ENCODE measurements at regions not wholly inside any gene's neighbourhood (a gene's known extent, or its start where the extent isn't known, plus 50 kb on each side); places are given as distances from the start of the nearest gene placed in this dataset.

GRCh38 chr12:67504026-67504425 is 144.5 kb upstream of the DYRK2 start:
- H2AFZ ChIP-seq (ENCODE audit: low read depth, low read length): no peak overlapping the region
- intact Hi-C loops (cut with micrococcal nuclease): no loop called here
- FAIRE-seq (no peak), DNase-seq (ENCODE audit: low read depth, low spot score) (no peak)
- H3K27ac ChIP-seq (ENCODE audit: insufficient read depth, low read depth, low read length): no peak overlapping the region
- no peak overlapping the region for H3K4me2 ChIP-seq (ENCODE audit: insufficient read depth, low read length)
- H3K9me3 ChIP-seq (replicated peaks; ENCODE audit: control insufficient read depth, insufficient read depth, low read length): no peaks in the 10 kb centered on the region
- no peaks in the 10 kb centered on the region for H3K36me3 ChIP-seq (ENCODE audit: control insufficient read depth in 2 of 2, extremely low read depth in 1 of 2, insufficient read depth in 2 of 2, low read length in 2 of 2)
- ChIA-PET CTCF (no interaction called here), POLR2A (no interaction called here)
- no TSS peak for BruUV-seq (replicated peaks)
- no peaks in the 10 kb centered on the region for H3K27me3 ChIP-seq (ENCODE audit: control insufficient read depth in 2 of 2, insufficient read depth in 2 of 2, low read length in 2 of 2)
- H3K4me3 ChIP-seq (replicated peaks in 1 of 3; ENCODE audit: insufficient read depth in 1 of 3, low read depth in 1 of 3, low read length in 3 of 3): no peak overlapping the region
- no peaks in the 10 kb centered on the region for H3K79me2 ChIP-seq (ENCODE audit: control insufficient read depth, insufficient read depth, low read length)
- dilution Hi-C loops (cut with MboI; ENCODE audit: extremely low pct_ligation_motif_present, low sequenced_read_pairs): no loop called here
- no peaks in the 10 kb centered on the region for H3K9me1 ChIP-seq (replicated peaks; ENCODE audit: control insufficient read depth, extremely low read depth, insufficient read depth, low read length)
- H3K4me1 ChIP-seq (ENCODE audit: control insufficient read depth, extremely low read depth, insufficient read depth, low read length): no peaks in the 10 kb centered on the region
- H4K20me1 ChIP-seq (replicated peaks; ENCODE audit: control insufficient read depth, extremely low read depth, insufficient read depth, low read length): no peaks in the 10 kb centered on the region
- no peak overlapping the region for H3K9ac ChIP-seq (replicated peaks; ENCODE audit: extremely low read depth, insufficient read depth, low read length)
- TF ChIP-seq MYC (IDR thresholded peaks at IDR 0.05; ENCODE audit: low read depth, low read length): no peak
- no peak for TF ChIP-seq POLR2AphosphoS5 (IDR thresholded peaks at IDR 0.05; ENCODE audit: insufficient read depth, low read depth, low read length)

- TF ChIP-seq EZH2 (IDR thresholded peaks at IDR 0.05; ENCODE audit: borderline replicate concordance, low read depth, low read length, severe bottlenecking) (no peak), FOS (IDR thresholded peaks at IDR 0.05; ENCODE audit: borderline replicate concordance, insufficient read depth, low read length) (no peak), MYC (IDR thresholded peaks at IDR 0.05; ENCODE audit: low read depth, low read length) (no peak)
- no peak overlapping the region for H3K4me3 ChIP-seq (replicated peaks in 1 of 3; ENCODE audit: insufficient read depth in 1 of 3, low read depth in 1 of 3, low read length in 3 of 3)
- no peaks in the 10 kb centered on the region for H3K27me3 ChIP-seq (ENCODE audit: control insufficient read depth in 2 of 2, insufficient read depth in 2 of 2, low read length in 2 of 2)
- ChIA-PET CTCF (no interaction called here), POLR2A (no interaction called here)
- dilution Hi-C loops (cut with MboI; ENCODE audit: extremely low pct_ligation_motif_present, low sequenced_read_pairs) (no loop called here), intact Hi-C loops (cut with micrococcal nuclease) (no loop called here)
- H3K27ac ChIP-seq (ENCODE audit: insufficient read depth, low read depth, low read length): no peak overlapping the region
- H3K36me3 ChIP-seq (ENCODE audit: control insufficient read depth in 2 of 2, extremely low read depth in 1 of 2, insufficient read depth in 2 of 2, low read length in 2 of 2): no peaks in the 10 kb centered on the region
- no peak for FAIRE-seq
- no peaks in the 10 kb centered on the region for H3K79me2 ChIP-seq (ENCODE audit: control insufficient read depth, insufficient read depth, low read length)
- no peak overlapping the region for H3K9ac ChIP-seq (replicated peaks; ENCODE audit: extremely low read depth, insufficient read depth, low read length)
- H3K4me2 ChIP-seq (ENCODE audit: insufficient read depth, low read length): no peak overlapping the region
- H3K4me1 ChIP-seq (ENCODE audit: control insufficient read depth, extremely low read depth, insufficient read depth, low read length): no peaks in the 10 kb centered on the region
- no peaks in the 10 kb centered on the region for H3K9me1 ChIP-seq (replicated peaks; ENCODE audit: control insufficient read depth, extremely low read depth, insufficient read depth, low read length)
- DNase-seq (ENCODE audit: low read depth, low spot score): no peak
- H4K20me1 ChIP-seq (replicated peaks; ENCODE audit: control insufficient read depth, extremely low read depth, insufficient read depth, low read length): no peaks in the 10 kb centered on the region
- H3K9me3 ChIP-seq (replicated peaks; ENCODE audit: control insufficient read depth, insufficient read depth, low read length): no peaks in the 10 kb centered on the region
- H2AFZ ChIP-seq (ENCODE audit: low read depth, low read length): no peak overlapping the region
- no TSS peak for BruUV-seq (replicated peaks)
Observed at GRCh38 chr12:67506739-67507138, 141.8 kb upstream of the DYRK2 start.
